ENCODE measurements at regions not wholly inside any gene's neighbourhood (a gene's known extent, or its start where the extent isn't known, plus 50 kb on each side); places are given as distances from the start of the nearest gene placed in this dataset.

DNA sequence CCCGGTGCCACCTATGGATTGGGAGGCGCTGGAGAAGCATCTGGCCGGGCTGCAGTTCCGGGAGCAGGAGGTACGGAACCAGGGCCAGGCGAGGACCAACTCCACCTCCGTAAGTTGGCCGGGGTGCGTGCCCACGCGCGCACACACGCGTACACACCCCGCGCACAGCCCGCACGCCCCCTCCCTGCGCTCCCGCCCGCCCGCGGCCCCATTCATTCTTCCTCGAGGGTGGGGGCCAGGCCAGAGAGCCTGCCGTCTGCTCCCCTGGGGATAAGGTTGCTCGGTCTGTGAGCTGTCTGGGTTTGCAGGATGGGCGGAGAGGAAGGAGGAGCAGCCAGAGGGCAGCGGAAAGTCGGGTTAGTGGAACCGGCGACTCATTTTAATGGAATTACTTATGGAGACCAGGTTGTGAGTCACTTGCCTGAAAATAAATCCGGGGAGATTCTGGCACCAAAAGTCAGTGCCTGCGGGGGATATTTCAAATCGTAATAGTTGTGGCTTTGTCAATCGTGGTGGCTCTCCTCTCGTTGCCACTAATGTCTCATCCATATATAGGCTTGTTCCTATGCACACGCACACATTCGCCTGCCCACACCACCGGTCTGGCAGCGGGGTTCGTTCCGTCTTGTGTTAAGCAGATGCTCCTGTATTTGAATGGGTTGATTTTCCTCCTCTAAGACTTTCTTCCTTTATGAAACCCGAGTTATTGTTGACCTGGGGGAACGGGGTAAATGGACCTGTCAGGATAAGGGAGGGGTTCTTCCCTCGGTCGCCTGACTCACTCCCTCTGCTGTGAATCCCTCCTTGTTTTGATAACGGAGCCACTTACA lies 223.4 kb upstream of the IL12A start (continued):
- TF ChIP-seq ZNF555 (tag by site-specific recombination; conservative IDR thresholded peaks at IDR 0.05) = no peak
- TF ChIP-seq ZNF830 (tag by site-specific recombination; IDR thresholded peaks at IDR 0.05; ENCODE audit: low read depth) = no peak
- TF ChIP-seq GLIS1 (tag by site-specific recombination; IDR thresholded peaks at IDR 0.05) = peak; percentile 65
- TF ChIP-seq GFI1B (tag by site-specific recombination; IDR thresholded peaks at IDR 0.05) = peak; percentile 57; the same call in 1 of the 2 replicates
- TF ChIP-seq ZXDB (tag by site-specific recombination; IDR thresholded peaks at IDR 0.05) = peak; percentile 51
- TF ChIP-seq WT1 (tag by site-specific recombination; IDR thresholded peaks at IDR 0.05) = peak; percentile 97
- peak; percentile 19; the same call in 1 of the 2 replicates for TF ChIP-seq ZNF394 (tag by site-specific recombination; IDR thresholded peaks at IDR 0.05; ENCODE audit: borderline replicate concordance)
- TF ChIP-seq ZNF398 (tag by site-specific recombination; IDR thresholded peaks at IDR 0.05) = peak; percentile 91
- TF ChIP-seq FEZF1 (tag by site-specific recombination; IDR thresholded peaks at IDR 0.05) = peak; percentile 96
- peak; percentile 83 for TF ChIP-seq SP7 (tag by site-specific recombination; IDR thresholded peaks at IDR 0.05)
- TF ChIP-seq, protein P1, sequence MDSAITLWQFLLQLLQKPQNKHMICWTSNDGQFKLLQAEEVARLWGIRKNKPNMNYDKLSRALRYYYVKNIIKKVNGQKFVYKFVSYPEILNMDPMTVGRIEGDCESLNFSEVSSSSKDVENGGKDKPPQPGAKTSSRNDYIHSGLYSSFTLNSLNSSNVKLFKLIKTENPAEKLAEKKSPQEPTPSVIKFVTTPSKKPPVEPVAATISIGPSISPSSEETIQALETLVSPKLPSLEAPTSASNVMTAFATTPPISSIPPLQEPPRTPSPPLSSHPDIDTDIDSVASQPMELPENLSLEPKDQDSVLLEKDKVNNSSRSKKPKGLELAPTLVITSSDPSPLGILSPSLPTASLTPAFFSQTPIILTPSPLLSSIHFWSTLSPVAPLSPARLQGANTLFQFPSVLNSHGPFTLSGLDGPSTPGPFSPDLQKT (IDR thresholded peaks at IDR 0.05; ENCODE audit: borderline replicate concordance, low read depth, low read length) = no peak
- TF ChIP-seq KLF1 (tag by site-specific recombination; IDR thresholded peaks at IDR 0.05) = peak; percentile 75
- TF ChIP-seq, protein P2, sequence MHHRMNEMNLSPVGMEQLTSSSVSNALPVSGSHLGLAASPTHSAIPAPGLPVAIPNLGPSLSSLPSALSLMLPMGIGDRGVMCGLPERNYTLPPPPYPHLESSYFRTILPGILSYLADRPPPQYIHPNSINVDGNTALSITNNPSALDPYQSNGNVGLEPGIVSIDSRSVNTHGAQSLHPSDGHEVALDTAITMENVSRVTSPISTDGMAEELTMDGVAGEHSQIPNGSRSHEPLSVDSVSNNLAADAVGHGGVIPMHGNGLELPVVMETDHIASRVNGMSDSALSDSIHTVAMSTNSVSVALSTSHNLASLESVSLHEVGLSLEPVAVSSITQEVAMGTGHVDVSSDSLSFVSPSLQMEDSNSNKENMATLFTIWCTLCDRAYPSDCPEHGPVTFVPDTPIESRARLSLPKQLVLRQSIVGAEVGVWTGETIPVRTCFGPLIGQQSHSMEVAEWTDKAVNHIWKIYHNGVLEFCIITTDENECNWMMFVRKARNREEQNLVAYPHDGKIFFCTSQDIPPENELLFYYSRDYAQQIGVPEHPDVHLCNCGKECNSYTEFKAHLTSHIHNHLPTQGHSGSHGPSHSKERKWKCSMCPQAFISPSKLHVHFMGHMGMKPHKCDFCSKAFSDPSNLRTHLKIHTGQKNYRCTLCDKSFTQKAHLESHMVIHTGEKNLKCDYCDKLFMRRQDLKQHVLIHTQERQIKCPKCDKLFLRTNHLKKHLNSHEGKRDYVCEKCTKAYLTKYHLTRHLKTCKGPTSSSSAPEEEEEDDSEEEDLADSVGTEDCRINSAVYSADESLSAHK (tag by site-specific recombination; IDR thresholded peaks at IDR 0.05) = no peak; the same call in 1 of the 2 replicates
- TF ChIP-seq ZNF223 (tag by site-specific recombination; IDR thresholded peaks at IDR 0.05) = no peak
- peak; percentile 73 for TF ChIP-seq ZNF600 (tag by site-specific recombination; IDR thresholded peaks at IDR 0.05)
- TF ChIP-seq ZNF629 (tag by site-specific recombination; IDR thresholded peaks at IDR 0.05) = peak; percentile 64
- peak; percentile 85 for TF ChIP-seq ZNF335 (tag by site-specific recombination; conservative IDR thresholded peaks at IDR 0.05)
- no peak for TF ChIP-seq ZNF561 (tag by site-specific recombination; IDR thresholded peaks at IDR 0.05; ENCODE audit: borderline replicate concordance)
- 0 out of 2 replicates have a peak, but pooled peaks have one; percentile 28 for TF ChIP-seq ZNF596 (tag by site-specific recombination; IDR thresholded peaks at IDR 0.05)
- peak; percentile 86 for TF ChIP-seq EGR2 (tag by site-specific recombination; IDR thresholded peaks at IDR 0.05; ENCODE audit: low read depth)
- TF ChIP-seq SETDB1 (IDR thresholded peaks at IDR 0.05; ENCODE audit: insufficient read length, low read length) = no peak
- peak; percentile 56 for TF ChIP-seq KLF10 (tag by site-specific recombination; IDR thresholded peaks at IDR 0.05)
- TF ChIP-seq ZBTB17 (tag by site-specific recombination; IDR thresholded peaks at IDR 0.05) = peak; percentile 64
- TF ChIP-seq ZNF146 (tag by site-specific recombination; IDR thresholded peaks at IDR 0.05) = no peak
- peak; percentile 47 for TF ChIP-seq KLF8 (tag by site-specific recombination; IDR thresholded peaks at IDR 0.05)
- peak; percentile 95 for TF ChIP-seq ZNF341 (tag by site-specific recombination; IDR thresholded peaks at IDR 0.05; ENCODE audit: low read depth)
- no peak for TF ChIP-seq ZNF510 (tag by site-specific recombination; IDR thresholded peaks at IDR 0.05; ENCODE audit: insufficient replicate concordance)
- peak; percentile 70; the same call in 1 of the 2 replicates for TF ChIP-seq KLF17 (tag by site-specific recombination; IDR thresholded peaks at IDR 0.05)
- TF ChIP-seq PRDM6 (tag by site-specific recombination; IDR thresholded peaks at IDR 0.05) = peak; percentile 12
- peak; percentile 78 for TF ChIP-seq GLIS2 (tag by site-specific recombination; IDR thresholded peaks at IDR 0.05)
- peak; percentile 80 for TF ChIP-seq ZEB2 (tag by site-specific recombination; IDR thresholded peaks at IDR 0.05)
- no peak for TF ChIP-seq ZFP69B (tag by site-specific recombination; IDR thresholded peaks at IDR 0.05)
- peak; percentile 95 for TF ChIP-seq ZFHX2 (tag by site-specific recombination; conservative IDR thresholded peaks at IDR 0.05)

Measured in HEK293 (cell line).